Stimulated activated CD4-positive, alpha-beta T cell treated with anti-CD3 and anti-CD28 coated beads, TNF-alpha, amount 100 ng/mL, for 48 hours (primary cell): ENCODE measurements at regions not wholly inside any gene's neighbourhood (a gene's known extent, or its start where the extent isn't known, plus 50 kb on each side); places are given as distances from the start of the nearest gene placed in this dataset.
"Not testable (repeated sequence)": the region's sequence is repeated elsewhere in the genome, so short reads cannot be mapped to it uniquely, and the experiment has no call there.

Source experiments
- DNase-seq, 3 donors: peaks; one replicate each; pipeline ENCODE4 v3.0.0-alpha.2; 2020; ENCODE audit warnings: low read depth in 3 of 3

GRCh38 chr6:112983713-112984261 lies 636.7 kb downstream of the RFPL4B start:
- DNase-seq = no peak

- no peak for DNase-seq
These were observed 637.8 kb downstream of the RFPL4B start for GRCh38 chr6:112984899-112985298.

DNA sequence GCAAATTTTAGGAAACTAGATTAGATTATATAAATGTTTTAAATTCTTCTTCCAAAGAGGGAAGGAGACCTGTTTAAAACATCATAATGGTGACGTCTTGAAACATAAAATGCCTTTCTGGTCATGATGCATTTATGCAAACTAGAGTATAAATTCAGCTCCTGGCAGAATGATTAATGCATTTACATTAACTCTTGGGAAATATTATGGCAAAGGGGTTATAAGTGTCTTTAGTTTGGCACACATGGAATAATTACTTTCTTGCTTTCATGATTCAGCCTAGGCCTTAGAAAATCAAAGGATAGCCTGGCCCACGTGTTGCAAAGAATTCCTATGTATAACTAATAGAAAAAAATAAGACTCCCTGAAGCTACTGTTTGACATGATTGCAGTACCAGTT lies 639.2 kb downstream of the RFPL4B start:
- DNase-seq = no peak

DNA sequence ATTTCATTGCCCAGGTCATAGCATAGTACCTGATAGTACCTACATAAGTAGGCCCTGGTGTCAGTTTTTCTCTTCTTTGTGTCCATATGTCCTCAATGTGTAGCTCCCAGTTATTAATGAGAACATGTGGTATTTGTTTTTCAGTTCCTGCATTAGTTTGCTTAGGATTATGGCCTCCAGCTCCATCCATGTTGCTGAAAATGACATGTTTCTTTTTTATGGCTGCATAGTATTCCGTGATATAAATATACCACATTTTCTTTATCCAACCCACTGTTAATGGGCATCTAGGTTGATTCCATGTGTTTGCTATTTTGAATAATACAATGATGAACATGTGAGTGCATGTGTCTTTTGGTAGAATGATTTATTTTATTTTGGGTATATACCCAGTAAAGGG lies 641.6 kb downstream of the RFPL4B start:
- DNase-seq = no peak

- no peak for DNase-seq
These were observed 643.8 kb downstream of the RFPL4B start for GRCh38 chr6:112990971-112991370.

GRCh38 chr6:112991912-112992311 lies 644.8 kb downstream of the RFPL4B start:
- DNase-seq = no peak

GRCh38 chr6:112997421-112998085 lies 650.4 kb downstream of the RFPL4B start:
- DNase-seq = no peak

DNA sequence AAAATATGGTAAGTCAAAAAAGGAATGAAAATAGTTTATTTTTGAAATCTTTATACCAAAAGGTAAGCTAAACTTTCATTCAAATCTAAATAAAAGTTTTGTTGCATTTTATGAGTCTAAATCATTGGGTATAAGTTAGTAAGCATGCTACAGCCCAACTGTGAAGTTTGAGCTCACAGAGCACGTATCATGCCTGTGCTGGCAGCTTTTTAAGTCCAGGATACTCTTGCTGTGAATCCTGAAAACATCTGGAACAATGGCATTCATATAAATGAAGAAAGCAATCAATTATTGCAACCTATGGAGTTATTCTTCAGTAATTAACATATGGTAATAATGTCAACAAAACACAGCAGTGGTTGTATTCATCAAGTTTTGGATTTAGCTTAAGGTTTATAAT lies 656.9 kb downstream of the RFPL4B start:
- DNase-seq = no peak

DNA sequence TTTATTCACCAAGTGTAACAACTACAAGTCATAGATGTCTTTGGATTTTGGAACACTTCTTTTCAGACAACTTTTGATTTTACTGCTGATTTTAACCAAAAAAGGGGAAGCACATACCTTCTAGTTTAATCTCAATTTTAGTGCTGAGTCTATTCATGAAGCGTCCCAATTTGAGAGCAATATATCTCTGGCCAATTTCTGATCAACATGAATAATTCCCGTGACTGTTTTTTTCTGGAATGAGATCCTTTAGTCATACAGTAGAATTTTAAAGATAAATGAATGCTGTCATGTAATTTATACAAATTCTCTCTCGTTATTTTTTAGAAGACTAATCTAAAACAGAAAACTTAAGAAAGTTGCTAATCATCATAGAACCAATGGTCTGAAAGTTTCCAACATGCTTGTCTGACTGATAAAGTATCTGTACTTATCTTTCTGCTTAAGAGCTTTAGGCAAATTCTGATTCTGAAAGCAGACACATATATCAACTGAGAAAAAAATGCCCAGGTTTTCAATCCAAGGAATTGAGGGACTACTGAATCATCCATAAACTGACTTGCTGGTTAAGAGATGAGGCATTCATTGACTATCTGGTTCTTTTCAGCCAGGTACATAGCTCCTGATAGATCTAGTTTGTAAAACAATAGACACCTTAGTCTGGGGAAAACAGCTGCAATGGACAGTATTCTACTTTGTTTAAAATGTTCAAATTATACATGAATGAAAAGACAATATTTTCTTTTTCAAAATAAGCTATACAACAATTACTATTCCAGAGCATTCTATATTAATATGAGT lies 657.5 kb downstream of the RFPL4B start:
- no peak for DNase-seq

DNA sequence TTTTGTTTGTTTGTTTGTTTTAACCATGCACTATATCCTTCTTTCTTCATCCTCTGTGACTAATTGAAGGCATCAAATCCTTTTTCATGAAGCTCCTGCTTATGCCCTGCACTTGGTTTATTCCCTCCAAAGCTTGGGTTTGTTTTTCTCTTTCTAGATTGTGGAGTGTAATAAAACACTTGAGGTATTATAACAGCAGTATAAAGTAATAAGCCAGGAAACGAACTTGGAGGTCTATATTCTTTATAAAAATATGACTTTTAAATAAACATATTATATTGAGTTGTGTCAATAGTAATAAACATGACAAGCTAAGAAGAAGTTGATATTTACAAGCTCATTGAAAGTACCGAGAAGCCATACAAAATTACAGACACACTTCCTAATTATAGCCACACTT lies 659.4 kb downstream of the RFPL4B start:
- no peak for DNase-seq

- no peak for DNase-seq
These were observed 662.6 kb downstream of the RFPL4B start for GRCh38 chr6:113009682-113010081.

DNA sequence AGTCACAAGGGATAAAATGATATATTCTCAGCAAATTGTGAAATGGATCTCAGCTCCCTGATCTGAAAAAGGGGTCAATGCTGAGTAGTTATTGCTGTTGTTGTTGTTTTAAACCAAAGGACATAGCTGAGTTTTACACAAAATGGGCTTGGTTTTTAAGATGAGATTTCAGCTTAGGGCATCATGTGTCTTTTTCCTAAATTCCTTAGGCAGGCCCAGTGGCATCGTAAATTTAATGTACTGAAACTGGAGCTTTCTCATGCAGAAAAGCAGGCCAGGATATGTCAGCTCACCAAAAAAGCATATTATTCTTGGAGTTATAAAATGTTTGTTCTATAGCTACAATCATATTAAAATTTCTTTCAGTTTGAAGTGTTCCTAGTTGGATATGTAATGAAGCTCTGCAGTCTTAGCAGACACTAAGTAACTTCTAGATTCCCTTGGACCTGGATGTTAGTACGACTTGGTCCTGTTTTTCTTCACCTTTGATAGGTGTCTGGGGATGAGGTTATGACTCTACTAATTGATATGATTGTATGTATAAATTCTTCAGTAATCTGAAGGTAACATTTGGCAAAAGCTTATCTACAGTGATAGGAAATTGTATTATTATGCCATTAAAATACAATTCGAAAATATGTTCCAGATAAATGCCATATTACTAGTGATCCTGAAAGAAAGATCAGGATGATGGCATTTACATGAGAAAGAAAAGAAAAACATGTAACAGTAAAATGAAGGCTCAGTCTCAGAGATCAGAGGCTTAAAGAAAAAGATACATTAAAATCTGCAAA lies 663.3 kb downstream of the RFPL4B start:
- no peak for DNase-seq

- no peak for DNase-seq
These were observed 664.3 kb downstream of the RFPL4B start for GRCh38 chr6:113011389-113011788.

DNA sequence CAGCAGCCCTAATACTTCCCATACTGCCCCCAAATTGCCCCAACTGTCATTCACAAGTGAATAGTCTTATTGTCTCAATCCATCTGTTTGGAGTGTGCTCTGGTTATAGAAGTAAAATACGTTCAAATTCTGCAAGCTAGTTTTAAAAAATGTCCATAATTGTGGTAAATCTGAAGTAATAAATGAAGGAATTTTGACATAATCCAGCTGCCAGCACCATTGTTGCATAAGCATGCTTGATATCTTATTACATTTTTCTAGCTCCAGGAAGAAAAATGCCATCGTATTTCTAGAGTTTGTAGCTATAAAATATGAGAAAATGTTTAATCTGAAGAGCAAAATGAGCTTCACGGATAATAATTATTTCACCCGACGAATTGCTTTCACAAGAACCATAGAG lies 664.7 kb downstream of the RFPL4B start:
- no peak for DNase-seq

GRCh38 chr6:113015249-113015648 lies 668.1 kb downstream of the RFPL4B start:
- DNase-seq = no peak

DNA sequence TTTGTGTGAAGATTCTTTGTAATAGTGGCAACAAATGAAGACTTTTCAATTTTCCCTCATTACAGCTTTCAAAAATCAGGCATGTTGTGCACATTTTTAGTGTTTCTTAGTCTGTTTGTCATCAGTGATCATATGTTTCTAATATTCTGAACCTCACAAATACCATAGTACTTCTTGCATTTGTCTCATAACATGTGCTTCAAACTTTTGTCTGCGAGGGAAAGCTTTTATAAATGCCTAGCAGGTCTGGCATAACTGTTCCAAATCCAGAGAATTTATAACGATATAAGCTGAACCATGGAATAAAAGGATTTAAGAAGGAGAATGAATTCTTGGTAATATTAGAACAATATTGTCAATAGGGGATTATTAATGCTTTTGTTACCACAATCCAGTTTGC lies 670.2 kb downstream of the RFPL4B start:
- DNase-seq = no peak

DNA sequence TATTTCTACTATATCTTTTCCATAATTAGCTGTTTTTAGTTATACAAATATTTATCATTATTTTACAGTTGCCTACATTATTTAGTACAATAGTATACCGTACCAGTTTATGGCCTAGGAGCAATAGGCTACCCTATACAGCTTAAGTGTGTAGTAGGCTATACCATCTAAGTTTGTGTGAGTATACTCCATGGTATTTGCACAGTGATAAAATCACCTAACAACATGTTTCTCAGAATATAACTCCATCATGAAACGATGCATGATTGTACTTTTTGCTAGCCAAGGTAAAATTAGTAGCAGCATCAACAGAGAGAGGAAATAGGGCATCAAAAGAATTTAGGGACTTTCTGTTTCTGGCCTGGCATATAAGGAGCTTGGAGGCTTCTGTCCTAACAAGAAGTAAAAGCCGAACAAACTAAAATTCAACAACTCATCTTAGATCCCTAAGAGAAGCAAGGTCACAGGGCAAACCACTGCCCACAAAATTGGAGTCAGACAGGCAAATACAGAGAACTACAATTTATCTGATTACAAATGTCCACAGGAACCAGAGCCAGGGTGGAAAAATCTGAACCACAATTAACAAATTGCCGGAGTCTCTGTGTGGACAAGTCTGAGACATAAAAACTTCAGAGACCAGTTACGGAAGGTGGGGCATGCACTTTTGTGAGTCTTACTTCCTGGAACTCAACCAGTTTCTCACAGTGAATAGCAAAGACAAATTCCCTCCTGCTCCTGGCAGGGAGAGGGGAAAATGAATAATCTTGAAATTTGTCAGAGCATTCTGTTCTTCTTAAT lies 671.4 kb downstream of the RFPL4B start:
- DNase-seq = no peak

GRCh38 chr6:113019176-113019575 lies 672.0 kb downstream of the RFPL4B start:
- DNase-seq = no peak

GRCh38 chr6:113027780-113028179 lies 680.6 kb downstream of the RFPL4B start:
- no peak for DNase-seq

- DNase-seq = not testable (repeated sequence)
These were observed 682.0 kb downstream of the RFPL4B start for GRCh38 chr6:113029161-113029560.

DNA sequence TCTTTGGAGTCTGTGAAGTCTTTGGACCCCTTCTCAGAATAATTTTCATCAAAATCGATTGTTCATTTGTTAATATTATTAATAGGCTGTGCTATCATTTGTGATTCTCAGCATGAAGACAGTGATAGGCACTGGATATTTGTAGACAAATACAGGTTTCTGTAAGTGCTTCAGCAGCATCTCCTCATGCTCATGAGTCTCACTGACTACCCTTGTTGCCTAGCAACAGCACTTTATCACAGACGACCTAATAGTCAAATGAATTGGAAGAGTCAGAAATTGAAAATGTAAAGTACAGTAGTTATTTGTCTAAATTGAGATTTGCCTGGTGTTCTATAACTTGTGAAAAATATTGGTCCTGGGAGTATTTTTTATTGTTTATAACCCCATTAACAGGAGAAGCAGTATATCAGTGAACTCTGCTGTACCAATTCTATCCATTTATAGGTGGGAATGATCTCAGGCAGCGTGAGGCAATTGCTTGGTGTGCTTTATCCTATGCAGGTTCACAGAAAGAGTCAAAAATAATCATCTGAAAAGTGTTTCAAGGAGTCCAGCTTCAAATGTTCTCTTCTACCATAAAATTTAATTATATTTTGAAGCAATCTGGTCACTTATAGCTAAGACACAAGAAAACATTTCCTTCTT lies 684.6 kb downstream of the RFPL4B start:
- no peak for DNase-seq
